Suprapubic skin (tissue), 3 donors: ENCODE measurements at regions not wholly inside any gene's neighbourhood (a gene's known extent, or its start where the extent isn't known, plus 50 kb on each side); places are given as distances from the start of the nearest gene placed in this dataset.

Source experiments
- EP300 ChIP-seq: sonication (generic); formaldehyde crosslinking; IDR thresholded peaks from one replicate; pipeline ENCODE4 v1.6.1; 2017; ENCODE audit warnings: antibody characterized with exemption
- POLR2A ChIP-seq, 2 donors: fragments of 450-650 bp; IDR thresholded peaks; one replicate each; pipeline ENCODE4 v1.6.1; 2017; ENCODE audit warnings: antibody characterized with exemption in 2 of 2, mild to moderate bottlenecking in 2 of 2, moderate library complexity in 2 of 2
- TF ChIP-seq, protein P1 (sequence below), 2 donors: fragments of 200-600 bp in 1 of 2; fragments of 450-650 bp in 1 of 2; sonication (generic) in 1 of 2; IDR thresholded peaks; one replicate each; pipeline ENCODE4 v1.5.1; 2016 to 2019; ENCODE audit warnings: antibody characterized with exemption in 2 of 2, mild to moderate bottlenecking in 1 of 2, moderate library complexity in 1 of 2

DNA sequence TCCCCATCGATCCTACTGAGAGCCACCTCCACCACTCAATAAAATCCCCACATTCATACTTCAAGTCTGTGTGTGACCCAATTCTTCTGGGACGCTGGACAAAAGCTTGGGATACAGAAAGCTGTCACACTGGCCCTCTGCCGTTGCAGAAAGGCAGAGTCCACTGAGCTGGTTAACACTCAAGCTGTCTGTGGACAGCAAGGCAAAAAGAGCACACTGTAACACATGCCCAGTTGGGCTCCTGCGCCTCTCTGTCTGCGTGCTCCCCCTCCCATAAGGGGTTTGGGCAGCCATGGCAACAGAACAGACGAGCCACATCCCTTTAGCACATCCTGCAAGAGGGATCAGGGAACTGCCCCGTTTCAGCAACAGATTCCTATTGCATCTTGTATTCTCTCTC, 106.9 kb upstream of the RGPD4 start:
- TF ChIP-seq, protein P1, sequence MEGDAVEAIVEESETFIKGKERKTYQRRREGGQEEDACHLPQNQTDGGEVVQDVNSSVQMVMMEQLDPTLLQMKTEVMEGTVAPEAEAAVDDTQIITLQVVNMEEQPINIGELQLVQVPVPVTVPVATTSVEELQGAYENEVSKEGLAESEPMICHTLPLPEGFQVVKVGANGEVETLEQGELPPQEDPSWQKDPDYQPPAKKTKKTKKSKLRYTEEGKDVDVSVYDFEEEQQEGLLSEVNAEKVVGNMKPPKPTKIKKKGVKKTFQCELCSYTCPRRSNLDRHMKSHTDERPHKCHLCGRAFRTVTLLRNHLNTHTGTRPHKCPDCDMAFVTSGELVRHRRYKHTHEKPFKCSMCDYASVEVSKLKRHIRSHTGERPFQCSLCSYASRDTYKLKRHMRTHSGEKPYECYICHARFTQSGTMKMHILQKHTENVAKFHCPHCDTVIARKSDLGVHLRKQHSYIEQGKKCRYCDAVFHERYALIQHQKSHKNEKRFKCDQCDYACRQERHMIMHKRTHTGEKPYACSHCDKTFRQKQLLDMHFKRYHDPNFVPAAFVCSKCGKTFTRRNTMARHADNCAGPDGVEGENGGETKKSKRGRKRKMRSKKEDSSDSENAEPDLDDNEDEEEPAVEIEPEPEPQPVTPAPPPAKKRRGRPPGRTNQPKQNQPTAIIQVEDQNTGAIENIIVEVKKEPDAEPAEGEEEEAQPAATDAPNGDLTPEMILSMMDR (IDR thresholded peaks at IDR 0.05) = no peak
- TF ChIP-seq POLR2A (IDR thresholded peaks at IDR 0.05) (no peak), EP300 (no peak)
